ENCODE measurements at regions not wholly inside any gene's neighbourhood (a gene's known extent, or its start where the extent isn't known, plus 50 kb on each side); places are given as distances from the start of the nearest gene placed in this dataset.

GRCh38 chr7:125892434-125892833, 962.8 kb upstream of the POT1 start:
- Histone ChIP-seq H3K36me3 (ENCODE audit: low read depth) (no peaks in the 10 kb centered on the region), H3K27me3 (ENCODE audit: insufficient read depth, poor library complexity, severe bottlenecking) (no peaks in the 10 kb centered on the region), H3K4me3 (ENCODE audit: severe bottlenecking) (no peak overlapping the region), H3K9me3 (ENCODE audit: severe bottlenecking) (no peaks in the 10 kb centered on the region), H3K27ac (ENCODE audit: poor library complexity, severe bottlenecking) (no peak overlapping the region), H3K4me1 (ENCODE audit: insufficient read depth, poor library complexity, severe bottlenecking) (no peaks in the 10 kb centered on the region)
- ATAC-seq (ENCODE audit: low read depth) (no peak), DNase-seq (ENCODE audit: low spot score) (no peak)
- TF ChIP-seq, protein P1, sequence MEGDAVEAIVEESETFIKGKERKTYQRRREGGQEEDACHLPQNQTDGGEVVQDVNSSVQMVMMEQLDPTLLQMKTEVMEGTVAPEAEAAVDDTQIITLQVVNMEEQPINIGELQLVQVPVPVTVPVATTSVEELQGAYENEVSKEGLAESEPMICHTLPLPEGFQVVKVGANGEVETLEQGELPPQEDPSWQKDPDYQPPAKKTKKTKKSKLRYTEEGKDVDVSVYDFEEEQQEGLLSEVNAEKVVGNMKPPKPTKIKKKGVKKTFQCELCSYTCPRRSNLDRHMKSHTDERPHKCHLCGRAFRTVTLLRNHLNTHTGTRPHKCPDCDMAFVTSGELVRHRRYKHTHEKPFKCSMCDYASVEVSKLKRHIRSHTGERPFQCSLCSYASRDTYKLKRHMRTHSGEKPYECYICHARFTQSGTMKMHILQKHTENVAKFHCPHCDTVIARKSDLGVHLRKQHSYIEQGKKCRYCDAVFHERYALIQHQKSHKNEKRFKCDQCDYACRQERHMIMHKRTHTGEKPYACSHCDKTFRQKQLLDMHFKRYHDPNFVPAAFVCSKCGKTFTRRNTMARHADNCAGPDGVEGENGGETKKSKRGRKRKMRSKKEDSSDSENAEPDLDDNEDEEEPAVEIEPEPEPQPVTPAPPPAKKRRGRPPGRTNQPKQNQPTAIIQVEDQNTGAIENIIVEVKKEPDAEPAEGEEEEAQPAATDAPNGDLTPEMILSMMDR (IDR thresholded peaks at IDR 0.05; ENCODE audit: poor library complexity, severe bottlenecking), result no peak

DNA sequence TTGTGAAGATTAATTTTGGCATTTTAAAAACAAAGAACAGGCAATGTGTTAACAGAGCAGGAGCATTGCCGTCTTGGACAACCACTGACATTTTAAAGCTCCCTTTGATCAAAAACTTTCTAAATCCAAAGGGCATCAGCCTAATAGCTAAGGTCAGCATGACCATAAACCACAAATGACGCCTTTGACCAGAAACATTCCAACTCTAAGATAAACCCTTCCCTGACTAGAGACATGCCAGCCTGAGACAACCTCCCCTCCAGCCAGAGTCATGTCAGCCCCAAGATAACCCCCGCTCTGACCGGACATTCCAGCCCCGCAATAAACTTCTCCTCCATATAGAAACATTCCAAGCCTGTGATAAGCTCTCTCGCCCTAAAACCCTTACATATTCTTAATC, 949.4 kb upstream of the POT1 start:
- H3K9me3 ChIP-seq (ENCODE audit: severe bottlenecking), result no peaks in the 10 kb centered on the region
- TF ChIP-seq, protein P1 (IDR thresholded peaks at IDR 0.05; ENCODE audit: poor library complexity, severe bottlenecking), result no peak
- no peak for ATAC-seq (ENCODE audit: low read depth)
- H3K27ac ChIP-seq (ENCODE audit: poor library complexity, severe bottlenecking), result no peak overlapping the region
- no peaks in the 10 kb centered on the region for H3K36me3 ChIP-seq (ENCODE audit: low read depth)
- no peak for DNase-seq (ENCODE audit: low spot score)
- no peak overlapping the region for H3K4me3 ChIP-seq (ENCODE audit: severe bottlenecking)
- no peaks in the 10 kb centered on the region for H3K27me3 ChIP-seq (ENCODE audit: insufficient read depth, poor library complexity, severe bottlenecking)
- no peaks in the 10 kb centered on the region for H3K4me1 ChIP-seq (ENCODE audit: insufficient read depth, poor library complexity, severe bottlenecking)

- DNase-seq (ENCODE audit: low spot score), result no peak
- no peak for ATAC-seq (ENCODE audit: low read depth)
- H3K9me3 ChIP-seq (ENCODE audit: severe bottlenecking), result no peaks in the 10 kb centered on the region
- no peaks in the 10 kb centered on the region for H3K27me3 ChIP-seq (ENCODE audit: insufficient read depth, poor library complexity, severe bottlenecking)
- TF ChIP-seq, protein P1 (IDR thresholded peaks at IDR 0.05; ENCODE audit: poor library complexity, severe bottlenecking), result no peak
- no peak overlapping the region for H3K27ac ChIP-seq (ENCODE audit: poor library complexity, severe bottlenecking)
- H3K4me3 ChIP-seq (ENCODE audit: severe bottlenecking), result no peak overlapping the region
- no peaks in the 10 kb centered on the region for H3K36me3 ChIP-seq (ENCODE audit: low read depth)
- H3K4me1 ChIP-seq (ENCODE audit: insufficient read depth, poor library complexity, severe bottlenecking), result no peaks in the 10 kb centered on the region
Measured at GRCh38 chr7:125878235-125878956, 948.8 kb upstream of the POT1 start.

GRCh38 chr7:125877246-125877645, 947.6 kb upstream of the POT1 start:
- H3K4me3 ChIP-seq (ENCODE audit: severe bottlenecking), result no peak overlapping the region
- H3K9me3 ChIP-seq (ENCODE audit: severe bottlenecking), result no peaks in the 10 kb centered on the region
- H3K27me3 ChIP-seq (ENCODE audit: insufficient read depth, poor library complexity, severe bottlenecking), result no peaks in the 10 kb centered on the region
- no peak for DNase-seq (ENCODE audit: low spot score)
- H3K36me3 ChIP-seq (ENCODE audit: low read depth), result no peaks in the 10 kb centered on the region
- TF ChIP-seq, protein P1 (IDR thresholded peaks at IDR 0.05; ENCODE audit: poor library complexity, severe bottlenecking), result no peak
- no peak for ATAC-seq (ENCODE audit: low read depth)
- H3K4me1 ChIP-seq (ENCODE audit: insufficient read depth, poor library complexity, severe bottlenecking), result no peaks in the 10 kb centered on the region
- no peak overlapping the region for H3K27ac ChIP-seq (ENCODE audit: poor library complexity, severe bottlenecking)

DNA sequence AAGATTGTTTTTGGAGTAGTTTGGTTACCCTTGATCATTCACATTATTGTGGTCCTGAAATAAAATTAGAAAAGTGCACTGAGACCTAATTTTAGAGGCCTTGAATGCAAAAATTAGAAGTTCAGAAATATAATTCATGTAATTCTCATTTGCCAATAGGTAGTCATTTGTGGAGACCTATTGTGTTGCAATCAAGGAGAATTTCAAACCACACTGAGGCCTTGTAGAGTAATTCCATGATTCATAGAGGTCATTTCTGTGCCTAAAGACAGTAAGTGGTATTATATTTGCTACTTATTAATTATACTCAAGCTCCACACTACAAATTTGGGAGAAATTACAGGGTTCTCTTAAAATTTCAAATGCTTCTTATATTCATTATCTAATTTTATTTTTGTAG, 946.8 kb upstream of the POT1 start:
- TF ChIP-seq, protein P1 (IDR thresholded peaks at IDR 0.05; ENCODE audit: poor library complexity, severe bottlenecking), result no peak
- Histone ChIP-seq H3K4me1 (ENCODE audit: insufficient read depth, poor library complexity, severe bottlenecking) (no peaks in the 10 kb centered on the region), H3K4me3 (ENCODE audit: severe bottlenecking) (no peak overlapping the region), H3K9me3 (ENCODE audit: severe bottlenecking) (no peaks in the 10 kb centered on the region), H3K36me3 (ENCODE audit: low read depth) (no peaks in the 10 kb centered on the region), H3K27me3 (ENCODE audit: insufficient read depth, poor library complexity, severe bottlenecking) (no peaks in the 10 kb centered on the region), H3K27ac (ENCODE audit: poor library complexity, severe bottlenecking) (no peak overlapping the region)
- DNase-seq (ENCODE audit: low spot score) (no peak), ATAC-seq (ENCODE audit: low read depth) (no peak)
